C4-2B (cell line): ENCODE measurements at regions not wholly inside any gene's neighbourhood (a gene's known extent, or its start where the extent isn't known, plus 50 kb on each side); places are given as distances from the start of the nearest gene placed in this dataset.
"Not testable (repeated sequence)": the region's sequence is repeated elsewhere in the genome, so short reads cannot be mapped to it uniquely, and the experiment has no call there.

ENCODE experiments used
- H3K27ac ChIP-seq: fragments of 450-650 bp; 2 replicates; pipeline ENCODE4 v1.5.1; 2017
- CTCF ChIP-seq: fragments of 450-650 bp; conservative IDR thresholded peaks from 2 replicates; pipeline ENCODE4 v1.5.1; 2017; ENCODE audit warnings: mild to moderate bottlenecking
- ZFX ChIP-seq: fragments of 450-650 bp; IDR thresholded peaks from 2 replicates; pipeline ENCODE4 v1.6.1; 2017

GRCh38 chr18:56489893-56490292 is 148.5 kb downstream of the TXNL1 start:
- no peak for TF ChIP-seq ZFX
- no peak for TF ChIP-seq CTCF
- H3K27ac ChIP-seq: no peak overlapping the region

- H3K27ac ChIP-seq: no peak overlapping the region
- TF ChIP-seq ZFX: no peak
- no peak for TF ChIP-seq CTCF
Measured at GRCh38 chr18:56488739-56489138, 149.7 kb downstream of the TXNL1 start.

- H3K27ac ChIP-seq: no peak overlapping the region
- TF ChIP-seq CTCF (no peak), ZFX (no peak)
Measured at GRCh38 chr18:56487801-56488200, 150.6 kb downstream of the TXNL1 start.

GRCh38 chr18:56483386-56483785 is 155.0 kb downstream of the TXNL1 start:
- TF ChIP-seq CTCF (no peak), ZFX (no peak)
- H3K27ac ChIP-seq: no peak overlapping the region

- H3K27ac ChIP-seq: not testable (repeated sequence)
Measured at GRCh38 chr18:56482813-56483212, 155.6 kb downstream of the TXNL1 start.

GRCh38 chr18:56481751-56482150 is 156.6 kb downstream of the TXNL1 start:
- no peak overlapping the region for H3K27ac ChIP-seq
- TF ChIP-seq ZFX: no peak
- TF ChIP-seq CTCF: no peak

GRCh38 chr18:56479841-56480240 is 158.6 kb downstream of the TXNL1 start:
- no peak overlapping the region for H3K27ac ChIP-seq
- TF ChIP-seq ZFX: no peak
- TF ChIP-seq CTCF: no peak

GRCh38 chr18:56475250-56475649 is 163.1 kb downstream of the TXNL1 start:
- TF ChIP-seq CTCF (no peak), ZFX (no peak)
- no peak overlapping the region for H3K27ac ChIP-seq
